Astrocyte (in vitro differentiated cells and primary cell): ENCODE measurements at regions not wholly inside any gene's neighbourhood (a gene's known extent, or its start where the extent isn't known, plus 50 kb on each side); places are given as distances from the start of the nearest gene placed in this dataset.

Source experiments
- EZH2 ChIP-seq: IDR thresholded peaks from 2 replicates; pipeline ENCODE4 v1.6.1; 2012; ENCODE audit warnings: mild to moderate bottlenecking, low read length, inconsistent platforms; ENCODE audit not compliant: insufficient read depth
- TF ChIP-seq, protein P1 (sequence below): IDR thresholded peaks from 2 replicates; pipeline ENCODE4 v1.5.1; 2011; ENCODE audit warnings: low read depth, mild to moderate bottlenecking, inconsistent platforms, low read length, moderate library complexity; ENCODE audit not compliant: insufficient read depth

DNA sequence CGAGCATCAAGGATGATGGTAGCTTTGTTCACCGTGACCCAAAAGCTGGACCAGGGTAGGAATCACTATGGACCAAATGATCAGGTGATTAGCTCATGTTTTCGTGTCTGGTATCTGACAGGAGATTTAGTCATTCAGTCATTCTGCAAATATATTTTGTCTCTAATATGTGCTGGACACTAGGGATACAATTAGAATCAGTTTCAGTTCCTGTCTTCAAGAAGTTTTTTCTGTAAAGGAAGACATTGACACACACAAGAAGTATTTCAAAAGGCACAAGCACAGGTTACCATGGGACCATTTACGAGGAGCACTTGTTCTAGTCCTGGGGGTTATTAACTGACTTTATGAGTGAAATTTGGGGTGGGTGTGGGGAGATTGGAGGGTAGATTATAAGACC lies 244.9 kb downstream of the HIVEP2 start:
- TF ChIP-seq, protein P1, sequence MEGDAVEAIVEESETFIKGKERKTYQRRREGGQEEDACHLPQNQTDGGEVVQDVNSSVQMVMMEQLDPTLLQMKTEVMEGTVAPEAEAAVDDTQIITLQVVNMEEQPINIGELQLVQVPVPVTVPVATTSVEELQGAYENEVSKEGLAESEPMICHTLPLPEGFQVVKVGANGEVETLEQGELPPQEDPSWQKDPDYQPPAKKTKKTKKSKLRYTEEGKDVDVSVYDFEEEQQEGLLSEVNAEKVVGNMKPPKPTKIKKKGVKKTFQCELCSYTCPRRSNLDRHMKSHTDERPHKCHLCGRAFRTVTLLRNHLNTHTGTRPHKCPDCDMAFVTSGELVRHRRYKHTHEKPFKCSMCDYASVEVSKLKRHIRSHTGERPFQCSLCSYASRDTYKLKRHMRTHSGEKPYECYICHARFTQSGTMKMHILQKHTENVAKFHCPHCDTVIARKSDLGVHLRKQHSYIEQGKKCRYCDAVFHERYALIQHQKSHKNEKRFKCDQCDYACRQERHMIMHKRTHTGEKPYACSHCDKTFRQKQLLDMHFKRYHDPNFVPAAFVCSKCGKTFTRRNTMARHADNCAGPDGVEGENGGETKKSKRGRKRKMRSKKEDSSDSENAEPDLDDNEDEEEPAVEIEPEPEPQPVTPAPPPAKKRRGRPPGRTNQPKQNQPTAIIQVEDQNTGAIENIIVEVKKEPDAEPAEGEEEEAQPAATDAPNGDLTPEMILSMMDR: no peak
- TF ChIP-seq EZH2: no peak
